Prostate gland (tissue), 2 donors: ENCODE measurements at regions not wholly inside any gene's neighbourhood (a gene's known extent, or its start where the extent isn't known, plus 50 kb on each side); places are given as distances from the start of the nearest gene placed in this dataset.

Source experiments
- POLR2A ChIP-seq: fragments of 450-650 bp; IDR thresholded peaks from one replicate; pipeline ENCODE4 v1.6.1; 2016; ENCODE audit warnings: antibody characterized with exemption, mild to moderate bottlenecking
- POLR2AphosphoS5 ChIP-seq: sonication (generic); formaldehyde crosslinking; IDR thresholded peaks from one replicate; pipeline ENCODE4 v1.6.1; 2017; ENCODE audit warnings: antibody characterized with exemption
- TF ChIP-seq, protein P1 (sequence below), 4 experiments: fragments of 200-600 bp in 2 of 4; fragments of 450-650 bp in 2 of 4; sonication (generic) in 2 of 4; IDR thresholded peaks; 1 replicate in 3 of 4; 2 replicates in 1 of 4; pipeline ENCODE4 v1.5.1; 2016 to 2019; ENCODE audit warnings: antibody characterized with exemption in 4 of 4, mild to moderate bottlenecking in 2 of 4, moderate library complexity in 2 of 4

DNA sequence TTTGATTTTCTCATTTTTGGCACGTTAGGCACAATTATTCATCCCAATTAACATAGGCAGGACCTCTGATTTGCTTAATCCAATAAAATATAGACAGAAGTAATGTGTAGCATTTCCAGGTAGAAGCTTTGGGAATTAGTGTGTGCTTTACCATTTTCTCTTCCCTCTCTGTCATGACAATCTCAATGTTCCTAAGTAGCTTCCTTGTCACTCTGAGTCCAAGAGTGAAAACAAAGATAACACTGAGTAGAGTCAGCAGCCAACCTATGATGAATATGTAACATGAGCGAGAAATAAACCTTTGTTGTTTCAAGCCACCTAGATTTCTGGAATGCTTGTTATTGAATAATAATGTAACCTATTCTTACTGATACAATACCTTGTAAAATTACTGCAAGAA is 283.8 kb downstream of the OMA1 start:
- TF ChIP-seq, protein P1, sequence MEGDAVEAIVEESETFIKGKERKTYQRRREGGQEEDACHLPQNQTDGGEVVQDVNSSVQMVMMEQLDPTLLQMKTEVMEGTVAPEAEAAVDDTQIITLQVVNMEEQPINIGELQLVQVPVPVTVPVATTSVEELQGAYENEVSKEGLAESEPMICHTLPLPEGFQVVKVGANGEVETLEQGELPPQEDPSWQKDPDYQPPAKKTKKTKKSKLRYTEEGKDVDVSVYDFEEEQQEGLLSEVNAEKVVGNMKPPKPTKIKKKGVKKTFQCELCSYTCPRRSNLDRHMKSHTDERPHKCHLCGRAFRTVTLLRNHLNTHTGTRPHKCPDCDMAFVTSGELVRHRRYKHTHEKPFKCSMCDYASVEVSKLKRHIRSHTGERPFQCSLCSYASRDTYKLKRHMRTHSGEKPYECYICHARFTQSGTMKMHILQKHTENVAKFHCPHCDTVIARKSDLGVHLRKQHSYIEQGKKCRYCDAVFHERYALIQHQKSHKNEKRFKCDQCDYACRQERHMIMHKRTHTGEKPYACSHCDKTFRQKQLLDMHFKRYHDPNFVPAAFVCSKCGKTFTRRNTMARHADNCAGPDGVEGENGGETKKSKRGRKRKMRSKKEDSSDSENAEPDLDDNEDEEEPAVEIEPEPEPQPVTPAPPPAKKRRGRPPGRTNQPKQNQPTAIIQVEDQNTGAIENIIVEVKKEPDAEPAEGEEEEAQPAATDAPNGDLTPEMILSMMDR (IDR thresholded peaks at IDR 0.05): no peak
- TF ChIP-seq POLR2A: no peak
- TF ChIP-seq POLR2AphosphoS5: no peak
